ENCODE measurements at regions not wholly inside any gene's neighbourhood (a gene's known extent, or its start where the extent isn't known, plus 50 kb on each side); places are given as distances from the start of the nearest gene placed in this dataset.

DNA sequence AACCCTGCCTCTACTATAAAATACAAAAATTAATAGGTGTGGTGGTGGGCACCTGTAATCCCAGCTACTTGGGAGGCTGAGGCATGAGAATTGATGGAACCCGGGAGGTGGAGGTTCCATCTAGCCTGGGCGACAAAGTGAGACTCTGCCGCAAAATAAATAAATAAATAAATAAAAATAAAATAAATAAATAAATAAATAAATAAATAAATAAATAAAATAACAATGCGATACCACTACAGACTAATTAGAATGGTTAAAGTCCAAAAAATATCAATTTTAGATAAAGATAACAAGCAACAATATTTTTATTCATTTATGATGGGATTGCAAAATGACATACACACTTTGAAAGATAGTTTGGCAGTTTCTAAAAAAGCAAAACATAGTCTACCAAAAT is 1131.5 kb downstream of the SI start:
- TF ChIP-seq, protein P1, sequence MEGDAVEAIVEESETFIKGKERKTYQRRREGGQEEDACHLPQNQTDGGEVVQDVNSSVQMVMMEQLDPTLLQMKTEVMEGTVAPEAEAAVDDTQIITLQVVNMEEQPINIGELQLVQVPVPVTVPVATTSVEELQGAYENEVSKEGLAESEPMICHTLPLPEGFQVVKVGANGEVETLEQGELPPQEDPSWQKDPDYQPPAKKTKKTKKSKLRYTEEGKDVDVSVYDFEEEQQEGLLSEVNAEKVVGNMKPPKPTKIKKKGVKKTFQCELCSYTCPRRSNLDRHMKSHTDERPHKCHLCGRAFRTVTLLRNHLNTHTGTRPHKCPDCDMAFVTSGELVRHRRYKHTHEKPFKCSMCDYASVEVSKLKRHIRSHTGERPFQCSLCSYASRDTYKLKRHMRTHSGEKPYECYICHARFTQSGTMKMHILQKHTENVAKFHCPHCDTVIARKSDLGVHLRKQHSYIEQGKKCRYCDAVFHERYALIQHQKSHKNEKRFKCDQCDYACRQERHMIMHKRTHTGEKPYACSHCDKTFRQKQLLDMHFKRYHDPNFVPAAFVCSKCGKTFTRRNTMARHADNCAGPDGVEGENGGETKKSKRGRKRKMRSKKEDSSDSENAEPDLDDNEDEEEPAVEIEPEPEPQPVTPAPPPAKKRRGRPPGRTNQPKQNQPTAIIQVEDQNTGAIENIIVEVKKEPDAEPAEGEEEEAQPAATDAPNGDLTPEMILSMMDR (IDR thresholded peaks at IDR 0.05): no peak
- no peak for TF ChIP-seq POLR2A (IDR thresholded peaks at IDR 0.05)

Measured in heart left ventricle (tissue), 13 donors.